Astrocyte (in vitro differentiated cells and primary cell): ENCODE measurements at regions not wholly inside any gene's neighbourhood (a gene's known extent, or its start where the extent isn't known, plus 50 kb on each side); places are given as distances from the start of the nearest gene placed in this dataset.

Experiments
- DNase-seq: peaks from one replicate; pipeline ENCODE4 v3.0.0-alpha.2; 2010; ENCODE audit warnings: low read depth
- FAIRE-seq: peaks from 2 replicates; lab custom pipeline; 2011; peaks lifted over from hg19 to GRCh38; lab: Jason Lieb, UNC
- H2AFZ ChIP-seq: 2 replicates; pipeline ENCODE4 v1.6.0; 2012; ENCODE audit warnings: low read depth, low read length, inconsistent platforms
- H3K27ac ChIP-seq: 2 replicates; pipeline ENCODE4 v1.5.1; 2011; ENCODE audit warnings: low read depth, low read length, inconsistent platforms
- H3K27me3 ChIP-seq: 2 replicates; pipeline ENCODE4 v1.6.0; 2011; ENCODE audit warnings: low read length, inconsistent platforms; ENCODE audit not compliant: insufficient read depth
- H3K36me3 ChIP-seq: 2 replicates; pipeline ENCODE4 v1.5.1; 2011; ENCODE audit warnings: low read length, inconsistent platforms; ENCODE audit not compliant: insufficient read depth
- H3K4me1 ChIP-seq: 2 replicates; pipeline ENCODE4 v1.5.1; 2011; ENCODE audit warnings: low read length, inconsistent platforms; ENCODE audit not compliant: insufficient read depth
- H3K4me2 ChIP-seq: 2 replicates; pipeline ENCODE4 v1.6.0; 2012; ENCODE audit warnings: low read length, inconsistent platforms
- H3K4me3 ChIP-seq: 2 replicates; pipeline ENCODE4 v1.5.1; 2011; ENCODE audit warnings: low read depth, mild to moderate bottlenecking, low read length, inconsistent platforms; ENCODE audit not compliant: insufficient read depth
- H3K79me2 ChIP-seq: 2 replicates; pipeline ENCODE4 v1.6.0; 2012; ENCODE audit warnings: mild to moderate bottlenecking, low read length, inconsistent platforms; ENCODE audit not compliant: insufficient read depth
- H3K9ac ChIP-seq: 2 replicates; pipeline ENCODE4 v1.6.0; 2012; ENCODE audit warnings: mild to moderate bottlenecking, low read length, inconsistent platforms
- H3K9me3 ChIP-seq: 2 replicates; pipeline ENCODE4 v1.5.1; 2012; ENCODE audit warnings: low read depth, mild to moderate bottlenecking, low read length, inconsistent platforms; ENCODE audit not compliant: insufficient read depth
- H4K20me1 ChIP-seq: 2 replicates; pipeline ENCODE4 v1.6.0; 2012; ENCODE audit warnings: low read length, inconsistent platforms; ENCODE audit not compliant: insufficient read depth
- H3K27ac Mint-ChIP-seq: one replicate; pipeline ENCODE4 v1.8.0; 2021; ENCODE audit warnings: mild to moderate bottlenecking, mixed read lengths; ENCODE audit not compliant: unreplicated experiment
- H3K27me3 Mint-ChIP-seq: one replicate; pipeline ENCODE4 v1.8.0; 2021; ENCODE audit warnings: low read depth, mixed read lengths; ENCODE audit not compliant: unreplicated experiment
- H3K36me3 Mint-ChIP-seq: one replicate; pipeline ENCODE4 v1.8.0; 2021; ENCODE audit warnings: low read depth, mixed read lengths; ENCODE audit not compliant: unreplicated experiment
- H3K4me1 Mint-ChIP-seq: one replicate; pipeline ENCODE4 v1.8.0; 2021; ENCODE audit warnings: low read depth, mixed read lengths; ENCODE audit not compliant: unreplicated experiment
- H3K4me3 Mint-ChIP-seq: one replicate; pipeline ENCODE4 v1.8.0; 2021; ENCODE audit warnings: mild to moderate bottlenecking, moderate library complexity, mixed read lengths; ENCODE audit not compliant: unreplicated experiment
- H3K9me3 Mint-ChIP-seq: one replicate; pipeline ENCODE4 v1.8.0; 2021; ENCODE audit warnings: mild to moderate bottlenecking, mixed read lengths; ENCODE audit not compliant: unreplicated experiment
- EZH2 ChIP-seq: IDR thresholded peaks from 2 replicates; pipeline ENCODE4 v1.6.1; 2012; ENCODE audit warnings: mild to moderate bottlenecking, low read length, inconsistent platforms; ENCODE audit not compliant: insufficient read depth
- TF ChIP-seq, protein P1 (sequence below): IDR thresholded peaks from 2 replicates; pipeline ENCODE4 v1.5.1; 2011; ENCODE audit warnings: low read depth, mild to moderate bottlenecking, inconsistent platforms, low read length, moderate library complexity; ENCODE audit not compliant: insufficient read depth

DNA sequence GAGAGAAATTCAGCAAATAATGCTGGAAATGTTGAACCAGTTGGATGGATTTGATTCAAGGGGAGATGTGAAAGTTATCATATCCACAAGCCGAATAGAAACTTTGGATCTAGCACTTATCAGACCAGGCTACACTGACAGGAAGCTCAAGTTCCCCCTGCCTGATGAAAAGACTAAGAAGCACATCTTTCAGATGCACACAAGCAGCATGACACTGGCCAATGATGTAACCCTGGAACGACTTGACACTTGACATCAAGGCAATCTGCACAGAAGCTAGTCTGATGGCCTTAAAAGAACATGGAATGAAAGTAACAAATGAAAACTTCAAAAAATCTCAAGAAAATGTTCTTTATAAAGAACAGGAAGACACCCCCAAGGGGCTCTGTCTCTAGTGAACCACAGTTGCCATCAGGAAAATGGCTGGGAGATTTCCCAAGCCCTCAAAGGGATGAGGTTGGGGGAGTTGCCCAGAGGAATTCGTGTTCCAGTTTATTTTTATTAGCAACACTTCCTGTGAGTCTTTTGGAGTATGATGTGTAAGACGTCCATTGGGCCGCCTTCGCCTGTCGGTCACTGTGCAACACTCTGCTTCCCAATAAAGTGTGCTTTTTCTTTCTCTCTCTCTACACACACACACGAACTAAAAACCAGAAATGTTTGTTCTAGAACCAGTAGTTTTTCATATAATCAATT lies 200.0 kb downstream of the HIBADH start:
- Histone ChIP-seq H3K4me1 (no peaks in the 10 kb centered on the region), H3K27me3 (no peaks in the 10 kb centered on the region), H3K9me3 (no peaks in the 10 kb centered on the region), H3K4me2 (peak overlapping the region; percentile 21), H3K79me2 (no peaks in the 10 kb centered on the region), H3K36me3 (no peaks in the 10 kb centered on the region), H3K27ac (no peak overlapping the region), H4K20me1 (no peaks in the 10 kb centered on the region), H3K9ac (no peak overlapping the region), H2AFZ (no peak overlapping the region), H3K4me3 (no peak overlapping the region)
- no peak for FAIRE-seq
- H3K27ac Mint-ChIP-seq = no peak overlapping the region
- no peaks in the 10 kb centered on the region for H3K36me3 Mint-ChIP-seq
- no peaks in the 10 kb centered on the region for H3K4me1 Mint-ChIP-seq
- TF ChIP-seq, protein P1, sequence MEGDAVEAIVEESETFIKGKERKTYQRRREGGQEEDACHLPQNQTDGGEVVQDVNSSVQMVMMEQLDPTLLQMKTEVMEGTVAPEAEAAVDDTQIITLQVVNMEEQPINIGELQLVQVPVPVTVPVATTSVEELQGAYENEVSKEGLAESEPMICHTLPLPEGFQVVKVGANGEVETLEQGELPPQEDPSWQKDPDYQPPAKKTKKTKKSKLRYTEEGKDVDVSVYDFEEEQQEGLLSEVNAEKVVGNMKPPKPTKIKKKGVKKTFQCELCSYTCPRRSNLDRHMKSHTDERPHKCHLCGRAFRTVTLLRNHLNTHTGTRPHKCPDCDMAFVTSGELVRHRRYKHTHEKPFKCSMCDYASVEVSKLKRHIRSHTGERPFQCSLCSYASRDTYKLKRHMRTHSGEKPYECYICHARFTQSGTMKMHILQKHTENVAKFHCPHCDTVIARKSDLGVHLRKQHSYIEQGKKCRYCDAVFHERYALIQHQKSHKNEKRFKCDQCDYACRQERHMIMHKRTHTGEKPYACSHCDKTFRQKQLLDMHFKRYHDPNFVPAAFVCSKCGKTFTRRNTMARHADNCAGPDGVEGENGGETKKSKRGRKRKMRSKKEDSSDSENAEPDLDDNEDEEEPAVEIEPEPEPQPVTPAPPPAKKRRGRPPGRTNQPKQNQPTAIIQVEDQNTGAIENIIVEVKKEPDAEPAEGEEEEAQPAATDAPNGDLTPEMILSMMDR = no peak
- no peak for TF ChIP-seq EZH2
- DNase-seq = no peak
- peaks cover 30% of the 10 kb centered on the region for H3K27me3 Mint-ChIP-seq
- H3K4me3 Mint-ChIP-seq = no peak overlapping the region
- H3K9me3 Mint-ChIP-seq = peaks cover 5% of the 10 kb centered on the region

DNA sequence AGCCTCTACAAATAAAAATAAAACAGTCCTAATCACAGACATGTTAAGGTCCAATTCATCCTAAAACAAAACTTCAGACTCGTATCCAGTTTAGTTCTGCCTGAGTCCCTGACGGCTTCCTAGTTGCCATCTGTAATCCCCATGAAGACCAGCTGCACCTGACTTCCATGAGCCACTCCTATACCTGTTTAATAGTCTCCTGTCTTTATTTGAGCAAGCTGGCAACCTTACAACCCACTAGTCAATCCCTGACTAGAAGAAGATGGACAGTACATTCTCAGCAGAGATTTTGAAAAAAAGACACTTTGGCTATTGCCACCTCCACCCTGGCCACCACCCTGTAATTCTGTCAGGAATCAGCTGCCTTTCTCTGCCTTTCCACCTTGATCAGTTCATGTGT lies 197.7 kb downstream of the HIBADH start:
- no peaks in the 10 kb centered on the region for H3K9me3 Mint-ChIP-seq
- no peak for FAIRE-seq

More for the DNA sequence above, 197.7 kb downstream of the HIBADH start:
- TF ChIP-seq, protein P1 = no peak
- TF ChIP-seq EZH2 = no peak
- H3K36me3 ChIP-seq = no peaks in the 10 kb centered on the region
- no peaks in the 10 kb centered on the region for H3K36me3 Mint-ChIP-seq
- H3K4me1 ChIP-seq = no peaks in the 10 kb centered on the region
- no peak overlapping the region for H3K9ac ChIP-seq
- no peak for DNase-seq
- H3K79me2 ChIP-seq = no peaks in the 10 kb centered on the region
- no peak overlapping the region for H3K27ac Mint-ChIP-seq
- H3K4me1 Mint-ChIP-seq = no peaks in the 10 kb centered on the region
- H3K27me3 Mint-ChIP-seq = peaks cover 24% of the 10 kb centered on the region
- H3K27me3 ChIP-seq = no peaks in the 10 kb centered on the region
- H4K20me1 ChIP-seq = no peaks in the 10 kb centered on the region
- no peak overlapping the region for H3K4me3 ChIP-seq
- H3K27ac ChIP-seq = no peak overlapping the region
- H3K4me2 ChIP-seq = no peak overlapping the region
- H2AFZ ChIP-seq = no peak overlapping the region
- H3K9me3 ChIP-seq = no peaks in the 10 kb centered on the region
- H3K4me3 Mint-ChIP-seq = no peak overlapping the region
